Vagina (tissue), 2 donors: ENCODE measurements at regions not wholly inside any gene's neighbourhood (a gene's known extent, or its start where the extent isn't known, plus 50 kb on each side); places are given as distances from the start of the nearest gene placed in this dataset.

Source experiments
- DNase-seq, 2 donors: peaks; one replicate each; pipeline ENCODE4 v3.0.0-alpha.2; 2017; ENCODE audit errors: extremely low spot score in 2 of 2
- H3K27ac ChIP-seq: fragments of 200-600 bp; sonication (generic); one replicate; pipeline ENCODE4 v1.5.1; 2019
- H3K27me3 ChIP-seq: fragments of 200-600 bp; sonication (generic); one replicate; pipeline ENCODE4 v1.5.1; 2019
- H3K36me3 ChIP-seq, 2 donors: fragments of 200-600 bp; sonication (generic); one replicate each; pipeline ENCODE4 v1.5.1; 2017 to 2019
- H3K4me1 ChIP-seq: fragments of 200-600 bp; sonication (generic); one replicate; pipeline ENCODE4 v1.5.1; 2019
- H3K4me3 ChIP-seq, 2 donors: fragments of 200-600 bp; sonication (generic); 1 replicate in 1 of 2; 2 replicates in 1 of 2; pipeline ENCODE4 v1.5.1; 2016 to 2019
- H3K9me3 ChIP-seq: fragments of 200-600 bp; sonication (generic); one replicate; pipeline ENCODE4 v1.5.1; 2019
- CTCF ChIP-seq, 3 experiments: fragments of 450-650 bp in 2 of 3; fragments of 200-600 bp in 1 of 3; sonication (generic) in 1 of 3; IDR thresholded peaks; one replicate each; pipeline ENCODE4 v1.5.1; 2017 to 2019; ENCODE audit warnings: antibody characterized with exemption in 3 of 3, mild to moderate bottlenecking in 2 of 3, moderate library complexity in 2 of 3
- POLR2A ChIP-seq, 2 donors: fragments of 450-650 bp; IDR thresholded peaks; one replicate each; pipeline ENCODE4 v1.6.1; 2017; ENCODE audit warnings: antibody characterized with exemption in 2 of 2, mild to moderate bottlenecking in 2 of 2, moderate library complexity in 2 of 2
- POLR2AphosphoS5 ChIP-seq, 2 donors: sonication (generic); formaldehyde crosslinking; IDR thresholded peaks; one replicate each; pipeline ENCODE4 v1.9.0; 2017; ENCODE audit warnings: antibody characterized with exemption in 2 of 2, mild to moderate bottlenecking in 2 of 2, low read depth in 1 of 2; ENCODE audit not compliant: insufficient read depth in 1 of 2
- intact Hi-C: fragments of 100-400 bp; cut with DNase I; formaldehyde crosslinking; loops from one replicate; pipeline ENCODE4 v1.15.1; 2023

GRCh38 chr9:79408200-79408599 lies 163.6 kb upstream of the TLE4 start:
- no peaks in the 10 kb centered on the region for H3K9me3 ChIP-seq
- H3K27ac ChIP-seq, result no peak overlapping the region
- no peaks in the 10 kb centered on the region for H3K36me3 ChIP-seq
- DNase-seq, result no peak
- no peak for TF ChIP-seq POLR2A (IDR thresholded peaks at IDR 0.05)
- no peak for TF ChIP-seq POLR2AphosphoS5 (IDR thresholded peaks at IDR 0.05; ENCODE audit: insufficient read depth in 1 of 2, low read depth in 1 of 2)
- TF ChIP-seq CTCF (IDR thresholded peaks at IDR 0.05), result no peak
- intact Hi-C loops, result no loop called here
- H3K4me3 ChIP-seq, result no peak overlapping the region
- no peaks in the 10 kb centered on the region for H3K4me1 ChIP-seq
- no peaks in the 10 kb centered on the region for H3K27me3 ChIP-seq

- DNase-seq, result no peak
- H3K9me3 ChIP-seq, result no peaks in the 10 kb centered on the region
These were observed 163.1 kb upstream of the TLE4 start for GRCh38 chr9:79408617-79409016.

GRCh38 chr9:79409182-79409823 lies 162.5 kb upstream of the TLE4 start:
- TF ChIP-seq POLR2AphosphoS5 (IDR thresholded peaks at IDR 0.05; ENCODE audit: insufficient read depth in 1 of 2, low read depth in 1 of 2) (no peak), POLR2A (IDR thresholded peaks at IDR 0.05) (no peak), CTCF (IDR thresholded peaks at IDR 0.05) (no peak)
- Histone ChIP-seq H3K4me3 (no peak overlapping the region), H3K4me1 (no peaks in the 10 kb centered on the region), H3K27me3 (no peaks in the 10 kb centered on the region), H3K27ac (no peak overlapping the region), H3K36me3 (no peaks in the 10 kb centered on the region), H3K9me3 (no peaks in the 10 kb centered on the region)
- no peak for DNase-seq
- intact Hi-C loops, result no loop called here

More at GRCh38 chr9:79408617-79409016, 163.1 kb upstream of the TLE4 start:
- Histone ChIP-seq H3K36me3 (no peaks in the 10 kb centered on the region), H3K4me1 (no peaks in the 10 kb centered on the region), H3K4me3 (no peak overlapping the region), H3K27ac (no peak overlapping the region), H3K27me3 (no peaks in the 10 kb centered on the region)
- TF ChIP-seq POLR2AphosphoS5 (IDR thresholded peaks at IDR 0.05; ENCODE audit: insufficient read depth in 1 of 2, low read depth in 1 of 2) (no peak), POLR2A (IDR thresholded peaks at IDR 0.05) (no peak), CTCF (IDR thresholded peaks at IDR 0.05) (no peak)
- intact Hi-C loops, result no loop called here

- H3K9me3 ChIP-seq, result no peaks in the 10 kb centered on the region
- H3K27ac ChIP-seq, result no peak overlapping the region
- H3K36me3 ChIP-seq, result no peaks in the 10 kb centered on the region
- no peaks in the 10 kb centered on the region for H3K4me1 ChIP-seq
- DNase-seq, result no peak
- TF ChIP-seq CTCF (IDR thresholded peaks at IDR 0.05), result no peak
- TF ChIP-seq POLR2AphosphoS5 (IDR thresholded peaks at IDR 0.05; ENCODE audit: insufficient read depth in 1 of 2, low read depth in 1 of 2), result no peak
- no peak for TF ChIP-seq POLR2A (IDR thresholded peaks at IDR 0.05)
- H3K27me3 ChIP-seq, result no peaks in the 10 kb centered on the region
- no peak overlapping the region for H3K4me3 ChIP-seq
- intact Hi-C loops, result no loop called here
These were observed 145.9 kb upstream of the TLE4 start for GRCh38 chr9:79425840-79426239.

GRCh38 chr9:79428422-79428821 lies 143.3 kb upstream of the TLE4 start:
- TF ChIP-seq CTCF (IDR thresholded peaks at IDR 0.05), result no peak
- TF ChIP-seq POLR2AphosphoS5 (IDR thresholded peaks at IDR 0.05; ENCODE audit: insufficient read depth in 1 of 2, low read depth in 1 of 2), result no peak
- TF ChIP-seq POLR2A (IDR thresholded peaks at IDR 0.05), result no peak
- Histone ChIP-seq H3K4me3 (no peak overlapping the region), H3K36me3 (no peaks in the 10 kb centered on the region), H3K27me3 (no peaks in the 10 kb centered on the region), H3K4me1 (no peaks in the 10 kb centered on the region), H3K27ac (no peak overlapping the region), H3K9me3 (no peaks in the 10 kb centered on the region)
- intact Hi-C loops, result no loop called here
- DNase-seq, result no peak
